PFSK-1 (cell line): ENCODE measurements at regions not wholly inside any gene's neighbourhood (a gene's known extent, or its start where the extent isn't known, plus 50 kb on each side); places are given as distances from the start of the nearest gene placed in this dataset.

Source experiments
- FOXP2 ChIP-seq: optimal IDR thresholded peaks from 2 replicates; pipeline ENCODE3; 2011; ENCODE audit warnings: borderline replicate concordance, control low read depth, inconsistent platforms; ENCODE audit not compliant: insufficient read depth; ENCODE audit errors: extremely low read length, extremely low read depth
- POLR2AphosphoS5 ChIP-seq: IDR thresholded peaks from 2 replicates; pipeline ENCODE4 v1.6.1; 2012; ENCODE audit warnings: low read depth, mild to moderate bottlenecking, control low read depth, low read length, moderate library complexity
- REST ChIP-seq, 2 experiments: IDR thresholded peaks; 2 replicates each; pipeline versions ENCODE4 v1.6.1 to v1.8.0; 2011 to 2012; ENCODE audit warnings: low read depth in 2 of 2, low read length in 2 of 2, control low read depth in 1 of 2, inconsistent platforms in 1 of 2, mild to moderate bottlenecking in 1 of 2, moderate library complexity in 1 of 2; ENCODE audit not compliant: insufficient read depth in 1 of 2
- SIN3A ChIP-seq: IDR thresholded peaks from 2 replicates; pipeline ENCODE4 v1.6.1; 2012; ENCODE audit warnings: mild to moderate bottlenecking, low read length, moderate library complexity, borderline replicate concordance; ENCODE audit not compliant: insufficient read depth
- TAF1 ChIP-seq: IDR thresholded peaks from 2 replicates; pipeline ENCODE4 v1.6.1; 2012; ENCODE audit warnings: low read length, control low read depth, borderline replicate concordance; ENCODE audit not compliant: insufficient read depth

DNA sequence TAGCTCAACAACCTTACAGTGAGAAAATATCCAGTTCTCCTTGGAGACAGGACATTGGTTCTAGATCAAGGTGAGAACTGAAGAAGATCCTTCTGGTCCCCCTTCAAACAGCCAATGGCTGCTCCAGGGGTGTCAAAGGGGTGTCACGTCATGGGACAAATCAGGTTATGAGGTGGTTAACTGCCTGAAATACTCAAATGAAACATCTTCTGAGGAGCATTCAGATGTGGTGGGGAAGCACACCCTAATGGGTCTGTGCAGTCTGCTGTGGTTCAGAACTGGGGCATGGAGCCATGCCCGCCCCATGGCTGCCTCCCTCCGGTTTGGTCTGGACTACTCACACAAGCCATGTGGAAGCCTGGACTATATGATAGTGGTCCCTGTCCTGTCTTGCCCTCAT, 52.4 kb upstream of the PARP11 start:
- TF ChIP-seq TAF1 (no peak), SIN3A (no peak), REST (IDR thresholded peaks at IDR 0.05; ENCODE audit: insufficient read depth in 1 of 2, low read depth in 2 of 2, low read length in 2 of 2) (no peak), POLR2AphosphoS5 (no peak), FOXP2 (no peak)

- TF ChIP-seq REST (IDR thresholded peaks at IDR 0.05; ENCODE audit: insufficient read depth in 1 of 2, low read depth in 2 of 2, low read length in 2 of 2) (no peak), SIN3A (no peak), POLR2AphosphoS5 (no peak), FOXP2 (no peak), TAF1 (no peak)
Observed at GRCh38 chr12:3924761-3925160, 51.6 kb upstream of the PARP11 start.

DNA sequence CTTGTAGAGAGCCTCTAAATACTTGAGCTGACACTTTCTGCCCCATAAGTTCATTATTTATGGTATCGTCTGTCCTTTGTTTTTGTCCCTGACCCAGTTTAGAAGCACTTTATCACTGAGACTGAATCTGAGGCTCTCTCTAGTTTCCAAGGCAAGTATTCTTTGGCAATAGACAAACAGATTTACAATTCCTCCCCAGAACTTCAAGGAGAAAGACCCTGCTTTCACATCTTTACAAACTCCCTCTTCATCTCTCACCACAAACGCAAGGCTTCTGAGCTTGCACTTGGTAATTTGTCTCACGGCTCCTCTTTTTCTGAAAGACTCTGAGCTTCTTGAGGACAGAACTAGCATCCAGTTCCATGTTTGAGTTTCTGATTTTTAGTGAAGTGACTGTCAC, 49.8 kb upstream of the PARP11 start:
- no peak for TF ChIP-seq TAF1
- TF ChIP-seq SIN3A: no peak
- no peak for TF ChIP-seq REST (IDR thresholded peaks at IDR 0.05; ENCODE audit: insufficient read depth in 1 of 2, low read depth in 2 of 2, low read length in 2 of 2)
- no peak for TF ChIP-seq POLR2AphosphoS5
- no peak for TF ChIP-seq FOXP2
